ENCODE measurements at regions not wholly inside any gene's neighbourhood (a gene's known extent, or its start where the extent isn't known, plus 50 kb on each side); places are given as distances from the start of the nearest gene placed in this dataset.

DNA sequence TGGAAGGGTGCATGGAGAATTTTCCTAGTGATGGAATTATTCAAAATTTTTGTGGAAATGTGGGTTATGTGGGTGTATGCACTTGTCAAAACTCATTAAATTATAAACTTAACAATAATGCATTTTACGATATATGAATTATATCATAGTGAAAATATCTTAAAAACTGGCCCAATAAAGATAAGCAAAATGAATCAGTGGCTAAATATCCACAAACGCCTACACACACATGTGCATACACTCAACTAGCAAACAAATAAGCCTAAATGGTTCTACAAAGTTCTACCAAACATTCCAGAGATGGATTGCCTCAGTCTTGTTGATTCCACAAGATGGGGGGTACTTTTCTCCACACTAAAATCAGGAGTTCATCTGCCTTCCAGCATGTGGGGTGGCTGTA is 349.5 kb downstream of the TSHZ3 start:
- DNase-seq (ENCODE audit: insufficient read length, low spot score, missing footprints): no peak
- no peak overlapping the region for H3K4me3 ChIP-seq (ENCODE audit: insufficient read depth, low read length)
- H3K27me3 ChIP-seq (ENCODE audit: insufficient read depth, low read length): no peaks in the 10 kb centered on the region
- no peaks in the 10 kb centered on the region for H3K79me2 ChIP-seq (ENCODE audit: insufficient read depth, low read length)
- H4K20me1 ChIP-seq (ENCODE audit: insufficient read depth, low read length): no peaks in the 10 kb centered on the region
- TF ChIP-seq, protein P1, sequence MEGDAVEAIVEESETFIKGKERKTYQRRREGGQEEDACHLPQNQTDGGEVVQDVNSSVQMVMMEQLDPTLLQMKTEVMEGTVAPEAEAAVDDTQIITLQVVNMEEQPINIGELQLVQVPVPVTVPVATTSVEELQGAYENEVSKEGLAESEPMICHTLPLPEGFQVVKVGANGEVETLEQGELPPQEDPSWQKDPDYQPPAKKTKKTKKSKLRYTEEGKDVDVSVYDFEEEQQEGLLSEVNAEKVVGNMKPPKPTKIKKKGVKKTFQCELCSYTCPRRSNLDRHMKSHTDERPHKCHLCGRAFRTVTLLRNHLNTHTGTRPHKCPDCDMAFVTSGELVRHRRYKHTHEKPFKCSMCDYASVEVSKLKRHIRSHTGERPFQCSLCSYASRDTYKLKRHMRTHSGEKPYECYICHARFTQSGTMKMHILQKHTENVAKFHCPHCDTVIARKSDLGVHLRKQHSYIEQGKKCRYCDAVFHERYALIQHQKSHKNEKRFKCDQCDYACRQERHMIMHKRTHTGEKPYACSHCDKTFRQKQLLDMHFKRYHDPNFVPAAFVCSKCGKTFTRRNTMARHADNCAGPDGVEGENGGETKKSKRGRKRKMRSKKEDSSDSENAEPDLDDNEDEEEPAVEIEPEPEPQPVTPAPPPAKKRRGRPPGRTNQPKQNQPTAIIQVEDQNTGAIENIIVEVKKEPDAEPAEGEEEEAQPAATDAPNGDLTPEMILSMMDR (IDR thresholded peaks at IDR 0.05; ENCODE audit: extremely low read depth, low read depth, low read length): no peak
- H3K4me1 ChIP-seq (ENCODE audit: insufficient read depth, low read length): no peaks in the 10 kb centered on the region
- H2AFZ ChIP-seq (ENCODE audit: low read length): no peak overlapping the region
- H3K36me3 ChIP-seq (ENCODE audit: insufficient read depth, low read length): no peaks in the 10 kb centered on the region
- H3K9me3 ChIP-seq (ENCODE audit: low read depth, low read length): no peaks in the 10 kb centered on the region
- no peak overlapping the region for H3K27ac ChIP-seq (ENCODE audit: low read depth, low read length)
- H3K4me2 ChIP-seq (ENCODE audit: insufficient read depth, low read length): no peak overlapping the region

- H3K36me3 ChIP-seq (ENCODE audit: insufficient read depth, low read length): no peaks in the 10 kb centered on the region
- no peak overlapping the region for H3K4me2 ChIP-seq (ENCODE audit: insufficient read depth, low read length)
- H3K27me3 ChIP-seq (ENCODE audit: insufficient read depth, low read length): no peaks in the 10 kb centered on the region
- no peaks in the 10 kb centered on the region for H3K9me3 ChIP-seq (ENCODE audit: low read depth, low read length)
- no peaks in the 10 kb centered on the region for H4K20me1 ChIP-seq (ENCODE audit: insufficient read depth, low read length)
- H3K27ac ChIP-seq (ENCODE audit: low read depth, low read length): no peak overlapping the region
- TF ChIP-seq, protein P1 (IDR thresholded peaks at IDR 0.05; ENCODE audit: extremely low read depth, low read depth, low read length): no peak
- H2AFZ ChIP-seq (ENCODE audit: low read length): no peak overlapping the region
- H3K4me1 ChIP-seq (ENCODE audit: insufficient read depth, low read length): no peaks in the 10 kb centered on the region
- no peaks in the 10 kb centered on the region for H3K79me2 ChIP-seq (ENCODE audit: insufficient read depth, low read length)
- no peak for DNase-seq (ENCODE audit: insufficient read length, low spot score, missing footprints)
- no peak overlapping the region for H3K4me3 ChIP-seq (ENCODE audit: insufficient read depth, low read length)
Observed at GRCh38 chr19:30997222-30997621, 352.0 kb downstream of the TSHZ3 start.

DNA sequence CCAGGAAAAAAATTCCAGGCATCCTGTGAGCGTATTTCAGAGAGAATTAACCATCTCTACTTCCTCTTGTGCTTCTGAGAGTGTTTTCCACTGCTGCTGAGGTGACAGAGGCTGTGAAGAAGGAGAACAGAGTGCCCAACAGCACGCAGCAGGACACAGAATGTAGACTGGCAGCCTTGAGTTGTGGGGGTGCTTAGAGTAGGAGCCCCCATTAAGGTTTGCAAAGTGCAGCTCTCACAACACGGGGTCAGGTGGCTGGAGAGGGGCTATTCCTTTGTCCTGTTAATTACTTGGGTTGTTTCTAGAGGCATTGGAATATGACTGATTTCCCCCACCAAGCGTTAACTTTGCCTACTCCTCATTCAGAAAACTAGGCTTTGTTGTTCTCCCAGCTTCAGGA is 370.6 kb downstream of the TSHZ3 start:
- no peaks in the 10 kb centered on the region for H3K79me2 ChIP-seq (ENCODE audit: insufficient read depth, low read length)
- H3K36me3 ChIP-seq (ENCODE audit: insufficient read depth, low read length): no peaks in the 10 kb centered on the region
- no peaks in the 10 kb centered on the region for H3K4me1 ChIP-seq (ENCODE audit: insufficient read depth, low read length)
- H3K4me3 ChIP-seq (ENCODE audit: insufficient read depth, low read length): no peak overlapping the region
- H2AFZ ChIP-seq (ENCODE audit: low read length): no peak overlapping the region
- H3K27me3 ChIP-seq (ENCODE audit: insufficient read depth, low read length): no peaks in the 10 kb centered on the region
- no peak for DNase-seq (ENCODE audit: insufficient read length, low spot score, missing footprints)
- H4K20me1 ChIP-seq (ENCODE audit: insufficient read depth, low read length): no peaks in the 10 kb centered on the region
- TF ChIP-seq, protein P1 (IDR thresholded peaks at IDR 0.05; ENCODE audit: extremely low read depth, low read depth, low read length): no peak
- peaks cover 2% of the 10 kb centered on the region for H3K9me3 ChIP-seq (ENCODE audit: low read depth, low read length)
- H3K27ac ChIP-seq (ENCODE audit: low read depth, low read length): no peak overlapping the region
- no peak overlapping the region for H3K4me2 ChIP-seq (ENCODE audit: insufficient read depth, low read length)

GRCh38 chr19:30969591-30969990 is 379.6 kb downstream of the TSHZ3 start:
- no peaks in the 10 kb centered on the region for H3K27me3 ChIP-seq (ENCODE audit: insufficient read depth, low read length)
- H4K20me1 ChIP-seq (ENCODE audit: insufficient read depth, low read length): no peaks in the 10 kb centered on the region
- no peak overlapping the region for H3K4me2 ChIP-seq (ENCODE audit: insufficient read depth, low read length)
- no peaks in the 10 kb centered on the region for H3K9me3 ChIP-seq (ENCODE audit: low read depth, low read length)
- no peaks in the 10 kb centered on the region for H3K4me1 ChIP-seq (ENCODE audit: insufficient read depth, low read length)
- H3K4me3 ChIP-seq (ENCODE audit: insufficient read depth, low read length): no peak overlapping the region
- TF ChIP-seq, protein P1 (IDR thresholded peaks at IDR 0.05; ENCODE audit: extremely low read depth, low read depth, low read length): no peak
- H3K27ac ChIP-seq (ENCODE audit: low read depth, low read length): no peak overlapping the region
- no peak for DNase-seq (ENCODE audit: insufficient read length, low spot score, missing footprints)
- no peaks in the 10 kb centered on the region for H3K79me2 ChIP-seq (ENCODE audit: insufficient read depth, low read length)
- H2AFZ ChIP-seq (ENCODE audit: low read length): no peak overlapping the region
- H3K36me3 ChIP-seq (ENCODE audit: insufficient read depth, low read length): no peaks in the 10 kb centered on the region
